ENCODE measurements at regions not wholly inside any gene's neighbourhood (a gene's known extent, or its start where the extent isn't known, plus 50 kb on each side); places are given as distances from the start of the nearest gene placed in this dataset. TPM values are rescaled to one million over a fixed set of nuclear protein-coding genes. Genes with fewer than 3 reads are reported as not detected.

DNA sequence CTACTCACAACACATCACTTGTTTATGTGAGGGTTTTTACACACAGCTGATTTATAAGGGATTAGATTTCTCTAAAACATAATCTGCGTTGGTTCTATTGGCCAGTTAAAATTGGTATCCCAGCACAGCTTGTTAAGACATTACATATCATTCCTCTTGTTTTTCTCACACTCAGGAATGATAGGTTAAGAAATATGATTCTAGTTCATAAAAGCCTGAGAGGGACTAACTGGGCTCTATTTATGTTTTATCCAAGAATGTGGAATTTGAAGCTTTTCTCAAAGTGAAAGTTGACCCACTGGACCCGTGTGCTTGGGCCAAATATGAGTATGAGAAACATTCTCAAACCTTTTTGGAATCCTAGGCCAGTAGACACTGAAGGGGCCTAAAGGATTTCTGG lies 117.3 kb downstream of the TMEM170B start:
- TF ChIP-seq, protein P1, sequence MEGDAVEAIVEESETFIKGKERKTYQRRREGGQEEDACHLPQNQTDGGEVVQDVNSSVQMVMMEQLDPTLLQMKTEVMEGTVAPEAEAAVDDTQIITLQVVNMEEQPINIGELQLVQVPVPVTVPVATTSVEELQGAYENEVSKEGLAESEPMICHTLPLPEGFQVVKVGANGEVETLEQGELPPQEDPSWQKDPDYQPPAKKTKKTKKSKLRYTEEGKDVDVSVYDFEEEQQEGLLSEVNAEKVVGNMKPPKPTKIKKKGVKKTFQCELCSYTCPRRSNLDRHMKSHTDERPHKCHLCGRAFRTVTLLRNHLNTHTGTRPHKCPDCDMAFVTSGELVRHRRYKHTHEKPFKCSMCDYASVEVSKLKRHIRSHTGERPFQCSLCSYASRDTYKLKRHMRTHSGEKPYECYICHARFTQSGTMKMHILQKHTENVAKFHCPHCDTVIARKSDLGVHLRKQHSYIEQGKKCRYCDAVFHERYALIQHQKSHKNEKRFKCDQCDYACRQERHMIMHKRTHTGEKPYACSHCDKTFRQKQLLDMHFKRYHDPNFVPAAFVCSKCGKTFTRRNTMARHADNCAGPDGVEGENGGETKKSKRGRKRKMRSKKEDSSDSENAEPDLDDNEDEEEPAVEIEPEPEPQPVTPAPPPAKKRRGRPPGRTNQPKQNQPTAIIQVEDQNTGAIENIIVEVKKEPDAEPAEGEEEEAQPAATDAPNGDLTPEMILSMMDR (IDR thresholded peaks at IDR 0.05; ENCODE audit: low read depth, low read length): no peak
- H3K27ac ChIP-seq (ENCODE audit: low read depth, low read length): peak overlapping the region; percentile 77
- ChIA-PET POLR2A (interaction anchor here (0.7 to 3.1 kb wide), 7 partner anchors 39 to 634 kb away, joined by 3 to 11 read pairs (median 3); no protein-coding TSS in a partner anchor), CTCF (interaction anchor here (0.7 to 4.6 kb wide), 41 partner anchors 9 to 953 kb away, joined by 3 to 54 read pairs (median 4); partner anchors contain the start of gene EDN1)
- peak; percentile 29 for DNase-seq (ENCODE audit: low read depth, low spot score)
- H3K4me3 ChIP-seq (ENCODE audit: low read depth, low read length): peak overlapping the region; percentile 12; the same call in 1 of the 2 replicates
- no peaks in the 10 kb centered on the region for H3K9me3 ChIP-seq (ENCODE audit: control insufficient read depth, insufficient read depth, low read length)
- no peaks in the 10 kb centered on the region for H3K27me3 ChIP-seq (ENCODE audit: control insufficient read depth, insufficient read depth, low read length)

GRCh38 chr6:11656491-11656890 lies 118.9 kb downstream of the TMEM170B start:
- CTCF ChIA-PET: interaction anchor here (0.6 to 4.6 kb wide), 41 partner anchors 9 to 949 kb away, joined by 3 to 54 read pairs (median 4); partner anchors contain the start of gene EDN1
- no peak overlapping the region for H3K27ac ChIP-seq (ENCODE audit: low read depth, low read length)
- no peak for DNase-seq (ENCODE audit: low read depth, low spot score)
- no peak overlapping the region for H3K4me3 ChIP-seq (ENCODE audit: low read depth, low read length)
- TF ChIP-seq, protein P1 (IDR thresholded peaks at IDR 0.05; ENCODE audit: low read depth, low read length): no peak
- no peaks in the 10 kb centered on the region for H3K27me3 ChIP-seq (ENCODE audit: control insufficient read depth, insufficient read depth, low read length)
- H3K9me3 ChIP-seq (ENCODE audit: control insufficient read depth, insufficient read depth, low read length): no peaks in the 10 kb centered on the region
- POLR2A ChIA-PET: interaction anchor here (0.6 kb wide), 2 partner anchors 63 to 369 kb away, joined by 3 to 4 read pairs; no protein-coding TSS in a partner anchor

DNA sequence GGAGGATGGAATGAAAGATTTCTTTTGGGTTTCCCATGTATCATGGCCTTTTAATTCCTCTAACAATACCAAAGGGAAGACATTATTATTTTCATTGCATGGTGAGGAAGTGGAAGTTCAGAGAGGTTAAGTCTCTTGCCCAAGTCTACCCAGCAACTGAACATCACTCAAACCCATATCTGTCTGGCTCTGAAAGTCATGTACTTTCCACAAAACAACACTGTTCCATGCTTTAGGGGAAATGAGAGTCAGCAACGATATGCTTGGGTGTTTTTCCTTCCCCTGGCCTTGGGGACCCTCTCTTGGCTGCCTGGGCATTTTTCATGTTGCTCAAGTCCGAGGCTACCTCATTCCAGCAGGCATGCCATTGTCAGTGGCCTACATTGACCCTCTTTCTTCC lies 118.8 kb downstream of the ADTRP start:
- Histone ChIP-seq H3K27me3 (ENCODE audit: control insufficient read depth, insufficient read depth, low read length) (no peaks in the 10 kb centered on the region), H3K4me3 (ENCODE audit: low read depth, low read length) (no peak overlapping the region), H3K27ac (ENCODE audit: low read depth, low read length) (no peak overlapping the region), H3K9me3 (ENCODE audit: control insufficient read depth, insufficient read depth, low read length) (no peaks in the 10 kb centered on the region)
- ChIA-PET POLR2A (no interaction called here), CTCF (interaction anchor here (1.3 kb wide), 1 partner anchor 75 kb away, joined by 4 read pairs; no protein-coding TSS in a partner anchor)
- TF ChIP-seq, protein P1 (IDR thresholded peaks at IDR 0.05; ENCODE audit: low read depth, low read length): no peak
- DNase-seq (ENCODE audit: low read depth, low spot score): no peak

GRCh38 chr6:11662323-11662722 lies 116.3 kb downstream of the ADTRP start:
- TF ChIP-seq, protein P1 (IDR thresholded peaks at IDR 0.05; ENCODE audit: low read depth, low read length): no peak
- CTCF ChIA-PET: no interaction called here

DNA sequence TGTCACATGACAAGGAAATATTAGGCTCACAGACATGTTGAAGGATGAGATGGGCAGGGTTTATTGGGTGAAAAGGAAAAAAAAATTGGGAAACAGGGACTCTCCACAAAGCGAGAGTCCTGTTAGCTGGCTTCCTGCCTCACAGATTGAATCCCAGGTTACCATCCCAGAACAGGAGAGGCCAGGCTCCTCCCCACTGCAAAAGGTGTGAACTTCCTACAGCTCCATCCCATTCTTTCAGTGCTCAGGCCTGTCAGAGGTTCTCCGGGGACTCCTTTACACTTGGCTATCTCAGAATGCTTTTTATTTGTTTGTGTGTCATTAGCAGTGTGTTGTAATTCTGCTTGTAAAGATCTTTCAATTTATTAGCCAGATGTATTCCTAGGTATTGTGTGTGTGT lies 115.1 kb downstream of the ADTRP start:
- no peak overlapping the region for H3K27ac ChIP-seq (ENCODE audit: low read depth, low read length)
- H3K4me3 ChIP-seq (ENCODE audit: low read depth, low read length): no peak overlapping the region
- ChIA-PET POLR2A (no interaction called here), CTCF (interaction anchor here (0.7 kb wide), 1 partner anchor 639 kb away, joined by 3 read pairs; no protein-coding TSS in a partner anchor)
- no peak for DNase-seq (ENCODE audit: low read depth, low spot score)
- H3K9me3 ChIP-seq (ENCODE audit: control insufficient read depth, insufficient read depth, low read length): no peaks in the 10 kb centered on the region
- H3K27me3 ChIP-seq (ENCODE audit: control insufficient read depth, insufficient read depth, low read length): no peaks in the 10 kb centered on the region
- TF ChIP-seq, protein P1 (IDR thresholded peaks at IDR 0.05; ENCODE audit: low read depth, low read length): no peak

More at GRCh38 chr6:11662323-11662722, 116.3 kb downstream of the ADTRP start:
- Histone ChIP-seq H3K4me3 (ENCODE audit: low read depth, low read length) (no peak overlapping the region), H3K9me3 (ENCODE audit: control insufficient read depth, insufficient read depth, low read length) (no peaks in the 10 kb centered on the region), H3K27me3 (ENCODE audit: control insufficient read depth, insufficient read depth, low read length) (no peaks in the 10 kb centered on the region), H3K27ac (ENCODE audit: low read depth, low read length) (no peak overlapping the region)
- POLR2A ChIA-PET: no interaction called here
- DNase-seq (ENCODE audit: low read depth, low spot score): no peak

Small RNA genes in the stretch of these regions (small RNA-seq; reads per million reads assigned to genes)
- gene RF00017 (ENCODE audit: insufficient read length, low read depth): not detected
